Fibroblast of pulmonary artery (primary cell): ENCODE measurements at regions not wholly inside any gene's neighbourhood (a gene's known extent, or its start where the extent isn't known, plus 50 kb on each side); places are given as distances from the start of the nearest gene placed in this dataset.

Source experiments
- DNase-seq: peaks from one replicate; pipeline ENCODE4 v3.0.0-alpha.2; 2010; ENCODE audit warnings: low read depth
- H3K4me3 ChIP-seq: replicated peaks from 2 replicates; pipeline ENCODE4 v1.5.1; 2011; ENCODE audit warnings: low read depth, mild to moderate bottlenecking, control low read depth, low read length, moderate library complexity
- CTCF ChIP-seq: IDR thresholded peaks from 2 replicates; pipeline ENCODE4 v1.5.1; 2011; ENCODE audit warnings: mild to moderate bottlenecking, control low read depth, low read length, inconsistent platforms; ENCODE audit errors: missing control alignments

DNA sequence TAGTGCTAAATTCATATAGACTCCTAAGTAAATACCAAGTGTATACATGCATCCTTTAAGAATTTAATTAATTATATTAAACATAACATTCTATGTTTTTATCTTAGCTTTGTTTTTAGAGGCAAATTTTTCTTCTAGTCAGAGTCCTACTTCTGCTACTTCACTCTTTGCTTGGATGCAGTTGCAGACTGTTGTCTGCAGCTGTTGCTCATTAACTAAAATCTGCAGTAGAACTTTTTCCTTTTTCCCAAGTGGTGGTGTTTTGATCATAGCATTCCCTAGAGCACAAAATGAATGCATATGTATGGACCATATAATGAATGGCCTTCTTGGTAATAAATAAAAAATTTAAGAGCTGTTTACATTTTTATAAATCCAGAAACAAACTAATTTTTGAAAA, 198.3 kb downstream of the CASP12 start:
- no peak for DNase-seq
- no peak for TF ChIP-seq CTCF
- H3K4me3 ChIP-seq, result no peak overlapping the region

DNA sequence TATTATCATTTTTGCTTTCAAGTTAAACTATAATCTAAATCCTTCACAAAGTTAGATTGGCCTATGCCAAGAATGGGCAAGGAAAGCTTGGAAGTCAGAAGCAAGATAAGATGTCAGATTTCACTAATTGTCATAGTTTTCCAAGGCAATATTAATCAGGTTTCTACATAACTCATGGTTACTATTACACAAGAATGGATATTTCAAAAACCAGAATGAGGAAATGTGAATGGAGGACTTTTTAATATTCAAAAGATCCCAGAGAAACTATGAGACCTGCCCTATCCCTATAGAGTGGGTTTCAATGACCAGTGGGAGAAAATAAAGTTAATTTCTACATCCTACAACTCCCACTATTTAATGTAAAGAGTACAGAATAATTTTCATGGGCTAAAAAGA, 203.2 kb downstream of the CASP12 start:
- TF ChIP-seq CTCF, result no peak
- no peak for DNase-seq
- no peak overlapping the region for H3K4me3 ChIP-seq

DNA sequence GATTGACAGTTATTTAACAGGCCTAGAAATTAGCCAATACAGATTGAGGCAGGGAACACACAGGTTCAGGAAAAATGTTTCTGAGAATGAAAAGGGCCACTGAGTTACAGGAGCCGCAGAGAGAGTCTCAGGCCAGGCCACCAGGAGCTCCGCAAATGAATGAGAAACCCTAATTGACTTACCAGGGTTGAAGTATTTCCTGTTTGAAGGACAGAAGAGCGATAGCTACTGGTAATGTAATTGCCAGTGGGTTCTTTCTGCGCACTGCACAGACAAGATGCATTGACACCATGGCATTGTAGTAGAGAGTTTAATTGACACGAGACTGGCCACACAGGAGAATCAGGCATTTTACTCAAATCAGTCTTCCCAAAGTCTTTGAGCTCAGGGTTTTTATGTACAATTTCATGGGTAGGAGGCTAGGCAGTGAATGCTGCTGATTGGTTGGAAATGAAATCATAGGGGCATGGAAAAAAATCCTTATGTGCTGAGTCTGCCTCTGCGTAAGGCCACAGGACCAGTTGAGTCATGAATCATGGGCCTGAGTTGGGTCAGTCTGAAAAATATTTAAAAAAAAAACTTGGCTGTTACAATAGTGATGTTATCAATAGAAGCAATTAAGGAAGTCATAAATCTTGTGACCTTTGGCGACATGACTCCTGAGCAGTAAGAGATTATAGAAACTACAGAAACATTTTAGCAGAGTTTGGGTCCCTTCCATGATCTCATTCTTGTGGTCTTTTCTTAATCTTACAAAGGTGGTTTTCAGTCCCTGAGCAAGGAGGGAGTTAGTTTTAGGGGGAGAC, 203.8 kb downstream of the CASP12 start:
- peak; percentile 63 for DNase-seq
- no peak for TF ChIP-seq CTCF
- H3K4me3 ChIP-seq, result no peak overlapping the region

DNA sequence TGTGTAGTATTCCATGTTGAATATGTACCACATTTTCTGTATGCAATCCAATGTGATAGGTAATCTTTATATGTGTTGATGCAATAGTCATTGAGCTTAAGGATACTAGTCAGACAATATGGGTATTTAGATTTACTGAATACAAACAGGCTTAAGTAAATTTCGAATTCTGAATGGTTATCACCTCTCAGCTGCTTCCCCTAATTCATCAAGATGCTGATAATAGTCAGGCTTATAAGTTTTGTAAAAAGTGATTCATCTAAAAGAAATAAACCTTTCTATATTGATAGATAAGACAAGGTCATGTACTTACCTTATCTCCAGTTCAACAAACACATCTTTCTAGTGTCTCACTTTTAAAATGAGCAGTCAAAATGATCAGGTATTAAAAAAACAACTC, 205.5 kb downstream of the CASP12 start:
- H3K4me3 ChIP-seq, result no peak overlapping the region
- no peak for DNase-seq
- no peak for TF ChIP-seq CTCF

GRCh38 chr11:104691129-104691528, 207.1 kb downstream of the CASP12 start:
- no peak overlapping the region for H3K4me3 ChIP-seq
- TF ChIP-seq CTCF, result no peak
- no peak for DNase-seq

GRCh38 chr11:104690241-104690640, 208.0 kb downstream of the CASP12 start:
- no peak for TF ChIP-seq CTCF
- DNase-seq, result no peak
- no peak overlapping the region for H3K4me3 ChIP-seq

DNA sequence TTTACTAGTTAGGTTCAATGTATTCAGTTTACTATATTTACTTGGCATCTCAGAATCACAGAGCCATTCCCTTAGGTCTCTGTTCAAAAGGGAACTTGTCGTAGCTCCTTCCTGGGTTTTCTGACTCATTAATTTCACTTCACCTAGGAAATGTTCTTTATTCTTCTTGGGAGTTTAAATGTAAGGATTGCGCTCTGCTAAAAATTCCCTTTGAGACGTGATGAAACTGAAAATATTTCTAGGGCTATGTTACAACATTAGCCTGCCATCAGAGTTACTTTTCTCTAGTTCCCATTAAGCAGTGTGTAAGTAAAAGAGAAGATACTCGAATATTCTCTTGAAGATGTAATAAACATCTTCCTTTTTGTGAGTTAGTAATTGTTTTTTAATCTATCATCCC, 209.5 kb downstream of the CASP12 start:
- TF ChIP-seq CTCF, result no peak
- no peak for DNase-seq
- no peak overlapping the region for H3K4me3 ChIP-seq
